ENCODE measurements at regions not wholly inside any gene's neighbourhood (a gene's known extent, or its start where the extent isn't known, plus 50 kb on each side); places are given as distances from the start of the nearest gene placed in this dataset.

- Mint-ChIP-seq H3K36me3 (ENCODE audit: low read depth) (no peaks in the 10 kb centered on the region), H3K4me3 (no peak overlapping the region), H3K9me3 (no peaks in the 10 kb centered on the region), H3K27ac (no peak overlapping the region), H3K4me1 (ENCODE audit: low read depth) (no peaks in the 10 kb centered on the region), H3K27me3 (ENCODE audit: low read depth) (no peaks in the 10 kb centered on the region)
Measured at GRCh38 chr6:147873816-147874215, 365.3 kb downstream of the SAMD5 start.

GRCh38 chr6:147874322-147874721, 365.8 kb downstream of the SAMD5 start:
- H3K4me1 Mint-ChIP-seq (ENCODE audit: low read depth): no peaks in the 10 kb centered on the region
- no peak overlapping the region for H3K27ac Mint-ChIP-seq
- H3K4me3 Mint-ChIP-seq: no peak overlapping the region
- H3K27me3 Mint-ChIP-seq (ENCODE audit: low read depth): no peaks in the 10 kb centered on the region
- H3K36me3 Mint-ChIP-seq (ENCODE audit: low read depth): no peaks in the 10 kb centered on the region
- H3K9me3 Mint-ChIP-seq: no peaks in the 10 kb centered on the region

- Mint-ChIP-seq H3K36me3 (ENCODE audit: low read depth) (no peaks in the 10 kb centered on the region), H3K9me3 (no peaks in the 10 kb centered on the region), H3K27me3 (ENCODE audit: low read depth) (no peaks in the 10 kb centered on the region), H3K4me1 (ENCODE audit: low read depth) (no peaks in the 10 kb centered on the region), H3K4me3 (no peak overlapping the region), H3K27ac (no peak overlapping the region)
Measured at GRCh38 chr6:147879031-147879580, 370.6 kb downstream of the SAMD5 start.

- Mint-ChIP-seq H3K36me3 (ENCODE audit: low read depth) (no peaks in the 10 kb centered on the region), H3K9me3 (no peaks in the 10 kb centered on the region), H3K27ac (no peak overlapping the region), H3K4me1 (ENCODE audit: low read depth) (no peaks in the 10 kb centered on the region), H3K27me3 (ENCODE audit: low read depth) (no peaks in the 10 kb centered on the region), H3K4me3 (no peak overlapping the region)
Measured at GRCh38 chr6:147881432-147881831, 372.9 kb downstream of the SAMD5 start.

- Mint-ChIP-seq H3K9me3 (peaks cover 3% of the 10 kb centered on the region), H3K36me3 (ENCODE audit: low read depth) (no peaks in the 10 kb centered on the region), H3K4me3 (no peak overlapping the region), H3K4me1 (ENCODE audit: low read depth) (no peaks in the 10 kb centered on the region), H3K27ac (no peak overlapping the region), H3K27me3 (ENCODE audit: low read depth) (no peaks in the 10 kb centered on the region)
Measured at GRCh38 chr6:147888374-147888773, 379.9 kb downstream of the SAMD5 start.

- no peaks in the 10 kb centered on the region for H3K36me3 Mint-ChIP-seq (ENCODE audit: low read depth)
- no peak overlapping the region for H3K27ac Mint-ChIP-seq
- no peaks in the 10 kb centered on the region for H3K4me1 Mint-ChIP-seq (ENCODE audit: low read depth)
- peaks cover 3% of the 10 kb centered on the region for H3K9me3 Mint-ChIP-seq
- H3K4me3 Mint-ChIP-seq: no peak overlapping the region
- no peaks in the 10 kb centered on the region for H3K27me3 Mint-ChIP-seq (ENCODE audit: low read depth)
Measured at GRCh38 chr6:147891671-147892070, 383.2 kb downstream of the SAMD5 start.

- Mint-ChIP-seq H3K27me3 (ENCODE audit: low read depth) (no peaks in the 10 kb centered on the region), H3K4me3 (no peak overlapping the region), H3K36me3 (ENCODE audit: low read depth) (no peaks in the 10 kb centered on the region), H3K27ac (no peak overlapping the region), H3K9me3 (peaks cover 3% of the 10 kb centered on the region), H3K4me1 (ENCODE audit: low read depth) (no peaks in the 10 kb centered on the region)
Measured at GRCh38 chr6:147892476-147892875, 384.0 kb downstream of the SAMD5 start.

- H3K9me3 Mint-ChIP-seq: no peaks in the 10 kb centered on the region
- no peak overlapping the region for H3K27ac Mint-ChIP-seq
- no peak overlapping the region for H3K4me3 Mint-ChIP-seq
- no peaks in the 10 kb centered on the region for H3K36me3 Mint-ChIP-seq (ENCODE audit: low read depth)
- H3K4me1 Mint-ChIP-seq (ENCODE audit: low read depth): no peaks in the 10 kb centered on the region
- no peaks in the 10 kb centered on the region for H3K27me3 Mint-ChIP-seq (ENCODE audit: low read depth)
Measured at GRCh38 chr6:147895272-147895671, 386.8 kb downstream of the SAMD5 start.

GRCh38 chr6:147900247-147900830, 391.8 kb downstream of the SAMD5 start:
- Mint-ChIP-seq H3K4me1 (ENCODE audit: low read depth) (no peaks in the 10 kb centered on the region), H3K27me3 (ENCODE audit: low read depth) (no peaks in the 10 kb centered on the region), H3K9me3 (no peaks in the 10 kb centered on the region), H3K36me3 (ENCODE audit: low read depth) (no peaks in the 10 kb centered on the region), H3K4me3 (no peak overlapping the region), H3K27ac (no peak overlapping the region)

GRCh38 chr6:147903321-147903720, 394.8 kb downstream of the SAMD5 start:
- Mint-ChIP-seq H3K9me3 (no peaks in the 10 kb centered on the region), H3K4me1 (ENCODE audit: low read depth) (no peaks in the 10 kb centered on the region), H3K36me3 (ENCODE audit: low read depth) (no peaks in the 10 kb centered on the region), H3K27me3 (ENCODE audit: low read depth) (no peaks in the 10 kb centered on the region), H3K4me3 (no peak overlapping the region), H3K27ac (no peak overlapping the region)

GRCh38 chr6:147903931-147904330, 395.4 kb downstream of the SAMD5 start:
- Mint-ChIP-seq H3K36me3 (ENCODE audit: low read depth) (no peaks in the 10 kb centered on the region), H3K4me3 (no peak overlapping the region), H3K9me3 (no peaks in the 10 kb centered on the region), H3K4me1 (ENCODE audit: low read depth) (no peaks in the 10 kb centered on the region), H3K27ac (no peak overlapping the region), H3K27me3 (ENCODE audit: low read depth) (no peaks in the 10 kb centered on the region)

- Mint-ChIP-seq H3K4me1 (ENCODE audit: low read depth) (no peaks in the 10 kb centered on the region), H3K9me3 (no peaks in the 10 kb centered on the region), H3K4me3 (no peak overlapping the region), H3K27me3 (ENCODE audit: low read depth) (no peaks in the 10 kb centered on the region), H3K27ac (no peak overlapping the region), H3K36me3 (ENCODE audit: low read depth) (no peaks in the 10 kb centered on the region)
Measured at GRCh38 chr6:147904416-147904815, 395.9 kb downstream of the SAMD5 start.

- Mint-ChIP-seq H3K27me3 (ENCODE audit: low read depth) (no peaks in the 10 kb centered on the region), H3K4me1 (ENCODE audit: low read depth) (no peaks in the 10 kb centered on the region), H3K9me3 (no peaks in the 10 kb centered on the region), H3K36me3 (ENCODE audit: low read depth) (no peaks in the 10 kb centered on the region), H3K4me3 (no peak overlapping the region), H3K27ac (no peak overlapping the region)
Measured at GRCh38 chr6:147905711-147906110, 397.2 kb downstream of the SAMD5 start.

- no peaks in the 10 kb centered on the region for H3K27me3 Mint-ChIP-seq (ENCODE audit: low read depth)
- no peaks in the 10 kb centered on the region for H3K36me3 Mint-ChIP-seq (ENCODE audit: low read depth)
- H3K4me1 Mint-ChIP-seq (ENCODE audit: low read depth): no peaks in the 10 kb centered on the region
- H3K9me3 Mint-ChIP-seq: no peaks in the 10 kb centered on the region
- H3K27ac Mint-ChIP-seq: no peak overlapping the region
- H3K4me3 Mint-ChIP-seq: no peak overlapping the region
Measured at GRCh38 chr6:147906361-147906760, 397.9 kb downstream of the SAMD5 start.

- Mint-ChIP-seq H3K27ac (no peak overlapping the region), H3K4me1 (ENCODE audit: low read depth) (no peaks in the 10 kb centered on the region), H3K4me3 (no peak overlapping the region), H3K9me3 (no peaks in the 10 kb centered on the region), H3K36me3 (ENCODE audit: low read depth) (no peaks in the 10 kb centered on the region), H3K27me3 (ENCODE audit: low read depth) (no peaks in the 10 kb centered on the region)
Measured at GRCh38 chr6:147909640-147910039, 401.1 kb downstream of the SAMD5 start.

- Mint-ChIP-seq H3K36me3 (ENCODE audit: low read depth) (no peaks in the 10 kb centered on the region), H3K4me1 (ENCODE audit: low read depth) (no peaks in the 10 kb centered on the region), H3K9me3 (no peaks in the 10 kb centered on the region), H3K27ac (no peak overlapping the region), H3K4me3 (no peak overlapping the region), H3K27me3 (ENCODE audit: low read depth) (no peaks in the 10 kb centered on the region)
Measured at GRCh38 chr6:147910281-147910680, 401.8 kb downstream of the SAMD5 start.

Data from T-helper 1 cell treated with Interleukin-12 subunit alpha and Interleukin-12 subunit beta and Interleukin-4 antibody, amounts not matched to agents 30 μg/mL and 1 μg/mL, for 36 hours (primary cell).